ENCODE measurements at regions not wholly inside any gene's neighbourhood (a gene's known extent, or its start where the extent isn't known, plus 50 kb on each side); places are given as distances from the start of the nearest gene placed in this dataset.

GRCh38 chr1:5754817-5755551 lies 237.2 kb downstream of the NPHP4 start:
- no peak for DNase-seq (ENCODE audit: low read depth)
- no peak overlapping the region for H3K4me3 ChIP-seq (ENCODE audit: low read depth, low read length)
- TF ChIP-seq CTCF (IDR thresholded peaks at IDR 0.05; ENCODE audit: control insufficient read depth, extremely low read depth, insufficient read depth): no peak

DNA sequence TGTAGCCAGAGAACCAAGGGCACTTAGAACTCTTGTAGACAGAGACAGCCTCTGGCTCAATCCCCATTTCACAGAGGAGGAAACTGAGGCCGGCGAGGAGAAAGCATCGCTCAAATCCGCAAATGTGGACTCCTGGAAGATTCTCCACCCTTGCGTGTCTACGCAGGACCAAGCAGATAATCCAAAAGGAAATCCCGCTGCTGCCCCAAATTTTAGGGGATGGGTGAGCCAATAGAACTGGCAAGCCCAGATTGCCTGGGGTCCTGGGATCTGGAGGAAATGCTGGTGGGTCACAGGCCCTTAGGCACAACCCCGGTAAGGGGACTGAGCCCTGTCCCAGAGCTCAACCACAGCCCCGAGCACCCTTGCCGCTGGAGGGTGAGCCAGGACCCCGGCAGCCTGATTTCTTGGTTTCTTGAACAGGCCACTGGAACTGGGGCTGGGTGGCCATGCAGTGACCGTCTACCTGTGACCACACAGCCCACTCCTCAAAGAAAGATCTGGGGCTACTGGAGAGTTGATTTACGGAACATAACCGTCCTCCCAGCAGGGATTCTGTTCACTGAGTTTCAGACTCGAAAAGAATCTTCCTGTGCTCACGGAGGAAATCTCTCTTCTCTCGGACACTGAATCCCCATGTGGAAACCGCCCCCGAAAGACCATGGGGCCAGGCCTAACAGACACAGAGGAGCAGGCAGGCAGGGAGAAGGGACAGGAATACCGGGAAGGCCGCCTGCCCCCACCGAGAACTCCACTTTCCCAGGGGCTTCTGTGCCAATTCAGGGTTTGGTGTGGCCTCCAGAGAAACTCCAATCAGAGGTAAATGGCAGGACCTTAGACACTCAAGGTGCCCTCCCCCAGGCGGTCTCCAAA lies 238.4 kb downstream of the NPHP4 start:
- DNase-seq (ENCODE audit: low read depth): no peak
- no peak overlapping the region for H3K4me3 ChIP-seq (ENCODE audit: low read depth, low read length)
- no peak for TF ChIP-seq CTCF (IDR thresholded peaks at IDR 0.05; ENCODE audit: control insufficient read depth, extremely low read depth, insufficient read depth)

- H3K4me3 ChIP-seq (ENCODE audit: low read depth, low read length): no peak overlapping the region
- no peak for DNase-seq (ENCODE audit: low read depth)
- TF ChIP-seq CTCF (IDR thresholded peaks at IDR 0.05; ENCODE audit: control insufficient read depth, extremely low read depth, insufficient read depth): no peak
Measured at GRCh38 chr1:5752746-5753548, 239.3 kb downstream of the NPHP4 start.

DNA sequence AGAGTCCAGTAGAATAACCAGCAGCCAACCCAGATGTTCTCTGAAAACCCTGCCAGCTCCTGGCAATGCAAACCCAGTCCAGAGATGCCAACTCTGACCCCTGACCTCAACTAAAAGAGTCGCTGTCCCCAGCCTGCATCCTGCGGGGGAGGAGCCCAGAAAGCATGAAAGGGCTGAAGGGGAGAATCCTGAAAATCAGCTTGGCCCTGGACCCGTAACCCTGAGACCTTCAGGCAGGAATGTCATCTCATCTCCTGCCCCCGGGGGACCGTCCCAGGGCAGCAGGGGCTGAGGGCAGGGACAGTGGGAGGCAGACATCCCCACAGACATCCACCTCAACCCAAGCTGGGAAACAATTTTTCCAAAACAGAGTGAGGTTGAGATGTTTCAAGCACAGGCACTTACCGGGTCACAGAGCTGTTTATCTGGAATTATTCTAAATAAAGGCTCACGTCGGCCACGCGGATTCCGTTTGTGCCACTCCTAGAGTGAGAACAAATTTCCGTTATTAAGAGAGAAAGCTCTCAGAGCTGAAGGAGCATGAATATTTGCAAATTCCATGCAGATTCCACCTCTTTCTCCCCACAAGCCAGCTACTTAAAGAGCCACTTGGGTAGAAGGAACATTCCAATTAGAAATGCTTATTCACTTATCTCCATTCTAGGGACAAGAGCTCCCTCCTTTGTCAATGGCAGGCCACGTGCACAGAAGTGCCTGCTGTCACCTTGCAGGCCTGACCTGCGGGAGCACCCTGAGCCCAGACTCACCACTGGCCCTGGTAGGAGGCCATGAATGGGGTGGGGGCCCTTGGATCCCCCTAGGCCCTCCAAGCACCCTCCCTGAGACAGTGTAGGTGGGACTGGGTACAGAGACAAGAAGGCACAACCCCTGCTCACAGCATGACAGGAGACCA lies 240.1 kb downstream of the NPHP4 start:
- DNase-seq (ENCODE audit: low read depth): no peak
- H3K4me3 ChIP-seq (ENCODE audit: low read depth, low read length): no peak overlapping the region
- no peak for TF ChIP-seq CTCF (IDR thresholded peaks at IDR 0.05; ENCODE audit: control insufficient read depth, extremely low read depth, insufficient read depth)

DNA sequence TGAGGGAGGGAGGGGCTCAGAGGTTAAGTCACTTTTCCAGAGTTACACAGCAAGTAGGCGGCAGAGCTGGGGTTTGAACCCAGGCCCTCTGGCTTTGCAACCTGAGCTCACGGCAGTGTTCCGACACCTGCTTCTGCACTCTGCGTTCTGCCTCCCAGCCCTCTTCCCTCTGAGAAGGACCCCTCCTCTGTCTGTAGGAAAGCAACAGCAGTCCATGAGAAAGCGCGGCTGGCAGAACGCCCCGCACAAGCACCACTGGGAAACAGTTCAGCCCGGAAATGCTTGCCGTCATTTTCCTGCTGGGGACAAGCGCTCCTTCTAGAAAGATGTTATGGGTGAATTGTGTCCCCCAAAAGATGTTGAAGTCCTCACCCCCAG lies 241.1 kb downstream of the NPHP4 start:
- DNase-seq (ENCODE audit: low read depth): no peak
- no peak for TF ChIP-seq CTCF (IDR thresholded peaks at IDR 0.05; ENCODE audit: control insufficient read depth, extremely low read depth, insufficient read depth)

More for the DNA sequence above, 241.1 kb downstream of the NPHP4 start:
- no peak overlapping the region for H3K4me3 ChIP-seq (ENCODE audit: low read depth, low read length)
